GM19372 (cell line): ENCODE measurements at regions not wholly inside any gene's neighbourhood (a gene's known extent, or its start where the extent isn't known, plus 50 kb on each side); places are given as distances from the start of the nearest gene placed in this dataset.

Experiments
- ATAC-seq: cut with Tn5 transposase; IDR thresholded peaks from one replicate; pipeline ENCODE4 v1.9.1; 2021; ENCODE audit warnings: mild to moderate bottlenecking, low read depth, moderate library complexity; ENCODE audit not compliant: unreplicated experiment

GRCh38 chr9:36728651-36729520 is 156.2 kb downstream of the MELK start:
- no peak for ATAC-seq

DNA sequence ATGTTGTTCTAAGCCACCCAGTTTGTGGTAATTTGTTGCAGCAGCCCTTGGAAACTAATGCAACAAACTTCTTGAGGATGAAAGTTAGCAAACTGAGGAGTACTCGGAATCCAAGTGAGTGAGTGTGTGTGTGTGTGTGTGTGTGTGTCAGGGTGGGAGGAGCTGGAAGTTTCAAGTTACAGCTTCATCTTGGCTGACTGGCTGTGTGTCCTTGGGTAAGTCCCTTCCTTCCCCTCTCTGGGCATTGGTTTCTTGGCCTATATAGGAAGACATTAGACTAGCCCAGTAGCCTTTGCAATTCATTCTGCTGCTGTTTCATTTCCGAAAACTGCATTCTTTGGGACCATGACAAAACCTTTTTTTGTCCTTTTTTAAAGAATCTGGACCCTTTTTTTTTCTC is 157.2 kb downstream of the MELK start:
- no peak for ATAC-seq

GRCh38 chr9:36730414-36730813 is 157.7 kb downstream of the MELK start:
- ATAC-seq = no peak

GRCh38 chr9:36731068-36731956 is 158.6 kb downstream of the MELK start:
- no peak for ATAC-seq

- ATAC-seq = no peak
Observed at GRCh38 chr9:36734737-36735136, 162.0 kb downstream of the MELK start.

- ATAC-seq = no peak
Observed at GRCh38 chr9:36736648-36737047, 164.0 kb downstream of the MELK start.

GRCh38 chr9:36738318-36738976 is 165.8 kb downstream of the MELK start:
- ATAC-seq = no peak

GRCh38 chr9:36739373-36740116 is 166.8 kb downstream of the MELK start:
- ATAC-seq = no peak

- no peak for ATAC-seq
Observed at GRCh38 chr9:36742264-36742663, 169.6 kb downstream of the MELK start.

DNA sequence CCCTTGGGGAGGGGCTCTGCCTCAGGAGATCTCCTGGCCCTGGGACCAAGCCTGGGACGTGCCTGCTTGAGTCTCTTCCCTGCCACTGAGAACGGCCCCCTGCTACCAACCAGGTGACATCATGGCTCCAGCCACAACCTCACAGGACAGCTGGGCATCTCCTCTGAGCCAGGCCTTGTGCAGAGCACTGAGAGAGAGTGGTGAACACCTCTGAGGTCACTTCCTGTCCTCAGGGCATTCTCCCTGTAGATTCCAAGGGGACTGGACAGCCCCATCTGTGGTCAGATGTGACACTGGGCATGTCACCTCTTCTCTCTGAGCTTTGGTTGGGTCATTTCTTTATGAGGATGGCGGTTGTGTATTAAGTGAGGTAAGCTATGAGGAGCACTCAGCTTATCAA is 172.0 kb downstream of the MELK start:
- ATAC-seq = no peak

- ATAC-seq = no peak
Observed at GRCh38 chr9:36745977-36746376, 173.3 kb downstream of the MELK start.

DNA sequence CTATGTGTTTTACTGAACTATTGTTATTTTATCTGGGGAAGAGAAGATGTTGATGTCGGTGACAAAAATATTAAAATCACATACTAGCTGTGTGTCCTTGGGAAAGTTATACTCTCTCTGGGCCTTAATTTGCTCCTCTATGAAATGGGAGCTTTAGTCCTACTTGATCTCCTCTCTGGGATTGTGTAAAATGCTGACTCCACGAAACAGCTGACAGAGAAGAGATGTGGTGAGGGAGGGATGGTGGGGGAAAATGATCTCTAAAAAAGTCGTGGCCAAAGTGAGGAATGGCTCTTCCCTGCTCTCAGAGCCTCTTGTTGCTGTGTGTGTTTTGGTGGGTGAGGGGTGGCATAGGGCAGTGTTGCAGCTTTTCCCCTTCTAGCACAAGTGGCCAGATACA is 173.7 kb downstream of the MELK start:
- ATAC-seq = no peak

- ATAC-seq = no peak
Observed at GRCh38 chr9:36748322-36748899, 175.7 kb downstream of the MELK start.

GRCh38 chr9:36749461-36749860 is 176.8 kb downstream of the MELK start:
- ATAC-seq = no peak

GRCh38 chr9:36750630-36751029 is 177.9 kb downstream of the MELK start:
- no peak for ATAC-seq

DNA sequence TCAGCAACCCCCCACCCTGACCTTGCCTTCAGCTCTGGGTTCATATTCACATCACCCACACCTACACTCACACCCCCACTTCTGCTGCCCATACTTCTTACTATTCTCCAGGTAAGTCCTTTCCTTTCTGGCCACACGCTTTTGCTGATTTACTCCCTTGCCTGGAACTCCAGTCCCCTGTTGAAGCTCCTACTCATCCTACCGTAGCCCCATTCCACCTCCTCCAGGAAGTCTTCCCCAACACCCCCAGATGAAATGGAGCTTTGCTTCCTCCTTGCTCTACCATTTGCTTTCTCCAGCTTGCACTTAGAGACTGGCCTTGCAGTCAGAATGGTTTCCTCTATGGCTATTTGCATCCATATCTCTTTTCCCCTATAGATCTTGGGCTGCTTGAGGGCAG is 182.3 kb downstream of the MELK start:
- ATAC-seq = no peak

DNA sequence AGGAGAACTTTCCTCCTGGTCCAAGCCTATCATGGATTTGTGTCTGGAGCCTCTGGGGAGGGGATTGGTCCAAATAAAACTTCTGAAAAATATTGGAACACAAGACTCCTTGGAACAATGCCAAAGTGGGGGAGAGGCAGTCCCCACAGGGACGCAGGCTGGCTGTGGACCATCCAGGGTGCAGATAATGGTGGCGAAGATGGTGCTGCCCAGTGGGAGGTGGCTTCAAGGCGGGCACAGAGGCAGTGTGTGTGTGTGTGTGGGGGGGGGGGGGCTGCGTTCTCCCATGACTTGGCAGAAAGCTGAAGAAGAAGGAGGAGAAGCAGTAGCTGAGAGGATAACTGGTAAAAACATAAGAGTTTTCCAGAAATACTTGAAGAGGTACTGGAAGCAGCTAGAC is 186.4 kb downstream of the MELK start:
- no peak for ATAC-seq

DNA sequence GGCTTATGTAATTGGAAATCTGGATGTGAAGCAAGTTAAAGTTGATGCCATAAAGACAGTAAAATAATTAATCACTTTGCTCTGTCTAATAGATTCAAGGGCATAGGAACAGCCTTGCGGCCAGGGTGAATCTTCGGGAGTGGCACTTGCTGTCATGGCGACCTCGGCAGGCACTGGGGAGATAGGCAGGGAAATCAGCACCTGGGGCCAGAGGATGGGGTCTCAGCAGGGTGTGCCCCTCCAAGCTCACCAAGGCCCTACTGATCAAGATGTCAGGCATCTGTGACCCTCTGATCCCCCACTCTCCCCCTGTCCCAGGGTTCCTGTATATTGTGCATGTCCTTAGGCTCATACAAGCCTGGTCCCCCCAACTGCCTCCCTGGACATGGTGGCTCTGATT is 187.3 kb downstream of the MELK start:
- ATAC-seq = no peak

- ATAC-seq = no peak
Observed at GRCh38 chr9:36760667-36761420, 188.1 kb downstream of the MELK start.
